SK-N-SH (cell line): ENCODE measurements at regions not wholly inside any gene's neighbourhood (a gene's known extent, or its start where the extent isn't known, plus 50 kb on each side); places are given as distances from the start of the nearest gene placed in this dataset.

Experiments
- CTCF ChIA-PET: fragments of 300-600, 350-600 bp; formaldehyde crosslinking; extraction: SDS; loops from one replicate; lab custom pipeline; 2021; lab: Yijun Ruan, JAX
- POLR2A ChIA-PET: fragments of 350-600 bp; sonication (Branson Sonifier 250); formaldehyde crosslinking; extraction: SDS; loops from one replicate; lab custom pipeline; 2020; ENCODE audit warnings: antibody characterized with exemption, inconsistent platforms; lab: Yijun Ruan, JAX
- DNase-seq: peaks from one replicate; pipeline ENCODE4 v3.0.0; 2012
- H2AFZ ChIP-seq: fragments of 200-600 bp; sonication (generic); 2 replicates; pipeline ENCODE4 v1.8.1; 2016; ENCODE audit warnings: antibody characterized with exemption, mild to moderate bottlenecking, low read depth
- H3F3A ChIP-seq: fragments of 200-600 bp; sonication (generic); replicated peaks from 2 replicates; pipeline ENCODE3; 2016; ENCODE audit warnings: antibody characterized with exemption, mild to moderate bottlenecking; ENCODE audit not compliant: insufficient read depth
- H3K27ac ChIP-seq, 2 experiments: fragments of 200-500 bp in 1 of 2; fragments of 200-600 bp in 1 of 2; sonication (Bioruptor generic) in 1 of 2; sonication (generic), shearing (Covaris generic) in 1 of 2; 2 replicates each; pipeline versions ENCODE4 v1.5.1 to v1.6.1; 2014 to 2016; ENCODE audit warnings: low read depth in 2 of 2, inconsistent platforms in 1 of 2, low read length in 1 of 2, mild to moderate bottlenecking in 1 of 2, mixed read lengths in 1 of 2
- H3K27me3 ChIP-seq: fragments of 200-600 bp; sonication (generic), shearing (Covaris generic); 2 replicates; pipeline ENCODE4 v1.6.1; 2016; ENCODE audit warnings: mixed run types; ENCODE audit not compliant: insufficient read depth
- H3K36me3 ChIP-seq, 2 experiments: fragments of 200-500 bp in 1 of 2; fragments of 200-600 bp in 1 of 2; sonication (Bioruptor generic) in 1 of 2; sonication (generic) in 1 of 2; replicated peaks in 1 of 2; 2 replicates each; pipeline versions ENCODE3 to v1.5.1; 2014 to 2016; ENCODE audit warnings: low read length in 1 of 2, mild to moderate bottlenecking in 1 of 2; ENCODE audit not compliant: insufficient read depth in 2 of 2, control insufficient read depth in 1 of 2
- H3K4me1 ChIP-seq, 2 experiments: fragments of 200-500 bp in 1 of 2; fragments of 200-600 bp in 1 of 2; sonication (Bioruptor generic) in 1 of 2; sonication (generic), shearing (Covaris generic) in 1 of 2; 2 replicates each; pipeline versions ENCODE4 v1.5.1 to v1.6.1; 2014 to 2016; ENCODE audit warnings: low read depth in 1 of 2, low read length in 1 of 2, mixed run types in 1 of 2; ENCODE audit not compliant: insufficient read depth in 2 of 2, control insufficient read depth in 1 of 2
- H3K4me2 ChIP-seq: fragments of 200-600 bp; sonication (generic), shearing (Covaris generic); 2 replicates; pipeline ENCODE4 v1.6.1; 2017; ENCODE audit warnings: mixed run types
- H3K4me3 ChIP-seq, 2 experiments: fragments of 200-500 bp in 1 of 2; fragments of 200-600 bp in 1 of 2; sonication (Bioruptor generic) in 1 of 2; sonication (generic), shearing (Covaris generic) in 1 of 2; 2 replicates each; pipeline versions ENCODE4 v1.5.1 to v1.8.1; 2014 to 2016; ENCODE audit warnings: low read depth in 2 of 2, inconsistent platforms in 1 of 2, low read length in 1 of 2, mild to moderate bottlenecking in 1 of 2, mixed read lengths in 1 of 2, moderate library complexity in 1 of 2
- H3K79me2 ChIP-seq: fragments of 200-600 bp; sonication (generic); 2 replicates; pipeline ENCODE4 v1.8.1; 2017; ENCODE audit warnings: mild to moderate bottlenecking; ENCODE audit not compliant: insufficient read depth
- H3K9ac ChIP-seq: fragments of 200-600 bp; sonication (generic); 2 replicates; pipeline ENCODE4 v1.6.1; 2017; ENCODE audit warnings: mixed run types
- H3K9me2 ChIP-seq: fragments of 200-600 bp; sonication (generic); 2 replicates; pipeline ENCODE4 v1.6.1; 2017; ENCODE audit warnings: mixed run types
- H3K9me3 ChIP-seq: fragments of 200-600 bp; sonication (generic); 2 replicates; pipeline ENCODE4 v1.6.1; 2017; ENCODE audit warnings: mixed run types, mild to moderate bottlenecking, moderate library complexity
- H4K20me1 ChIP-seq: fragments of 200-600 bp; sonication (generic); 2 replicates; pipeline ENCODE4 v1.6.1; 2017; ENCODE audit warnings: mild to moderate bottlenecking, mixed run types; ENCODE audit not compliant: insufficient read depth
- GATA2 ChIP-seq: sonication (generic); formaldehyde crosslinking; IDR thresholded peaks from 2 replicates; pipeline ENCODE4 v1.5.0; 2020; ENCODE audit warnings: mild to moderate bottlenecking, missing genetic modification reagents
- MXI1 ChIP-seq: IDR thresholded peaks from 2 replicates; pipeline ENCODE4 v1.6.1; 2012; ENCODE audit warnings: mild to moderate bottlenecking, low read depth, low read length, improper control_type of control experiment
- NFIC ChIP-seq: IDR thresholded peaks from 2 replicates; pipeline ENCODE4 v1.4.0; 2012; ENCODE audit warnings: borderline replicate concordance
- RAD21 ChIP-seq: IDR thresholded peaks from 2 replicates; pipeline ENCODE4 v1.6.1; 2012; ENCODE audit warnings: mild to moderate bottlenecking, low read length
- SMC3 ChIP-seq: IDR thresholded peaks from 2 replicates; pipeline ENCODE4 v1.6.1; 2012; ENCODE audit warnings: low read depth, low read length, improper control_type of control experiment
- TAF1 ChIP-seq: IDR thresholded peaks from 2 replicates; pipeline ENCODE4 v1.6.1; 2012; ENCODE audit warnings: low read depth, mild to moderate bottlenecking, low read length, moderate library complexity, borderline replicate concordance
- WGBS: methylation state at CpG from one replicate; pipeline ENCODE4 v1.1.6; 2017; ENCODE audit warnings: low lambda C conversion rate; 5-methylcytosine and 5-hydroxymethylcytosine counted together
- TF ChIP-seq, protein P1 (sequence below): fragments of 200-600 bp; sonication (generic); IDR thresholded peaks from 2 replicates; pipeline ENCODE4 v1.6.1; 2017; ENCODE audit warnings: antibody characterized with exemption, mild to moderate bottlenecking, moderate library complexity

DNA sequence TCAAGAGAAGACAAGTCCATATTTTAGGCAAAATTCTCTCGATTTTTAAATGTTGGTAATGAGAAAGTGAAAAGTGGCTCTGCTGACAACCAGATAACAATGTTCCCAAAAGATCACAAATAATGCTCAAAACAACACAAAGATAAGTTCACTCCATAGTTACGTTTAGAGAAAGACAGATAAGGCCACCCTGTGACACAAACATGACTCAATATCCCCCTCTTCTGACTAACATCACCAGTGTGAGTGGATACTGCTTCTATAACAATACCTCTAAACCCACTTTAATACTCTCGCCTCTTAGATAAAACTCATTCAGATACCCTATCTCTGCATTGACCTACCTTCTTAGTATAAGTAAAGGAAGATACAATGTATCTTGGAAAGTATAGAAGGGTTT, 51.2 kb upstream of the RGS7 start:
- no peaks in the 10 kb centered on the region for H3K36me3 ChIP-seq
- peak; percentile 23 for DNase-seq
- H3K9me2 ChIP-seq, result no peaks in the 10 kb centered on the region
- H2AFZ ChIP-seq, result no peak overlapping the region
- H3K4me1 ChIP-seq, result peaks cover 0 to 2% of the 10 kb centered on the region in 2 experiments; a peak in 2 of 4 replicates
- H3K4me3 ChIP-seq, result no peak overlapping the region
- TF ChIP-seq GATA2 (CRISPR knock-in tag) (no peak), SMC3 (peak; percentile 43; the same call in 1 of the 2 replicates), MXI1 (no peak), NFIC (no peak), RAD21 (peak; percentile 75), TAF1 (no peak)
- TF ChIP-seq, protein P1, sequence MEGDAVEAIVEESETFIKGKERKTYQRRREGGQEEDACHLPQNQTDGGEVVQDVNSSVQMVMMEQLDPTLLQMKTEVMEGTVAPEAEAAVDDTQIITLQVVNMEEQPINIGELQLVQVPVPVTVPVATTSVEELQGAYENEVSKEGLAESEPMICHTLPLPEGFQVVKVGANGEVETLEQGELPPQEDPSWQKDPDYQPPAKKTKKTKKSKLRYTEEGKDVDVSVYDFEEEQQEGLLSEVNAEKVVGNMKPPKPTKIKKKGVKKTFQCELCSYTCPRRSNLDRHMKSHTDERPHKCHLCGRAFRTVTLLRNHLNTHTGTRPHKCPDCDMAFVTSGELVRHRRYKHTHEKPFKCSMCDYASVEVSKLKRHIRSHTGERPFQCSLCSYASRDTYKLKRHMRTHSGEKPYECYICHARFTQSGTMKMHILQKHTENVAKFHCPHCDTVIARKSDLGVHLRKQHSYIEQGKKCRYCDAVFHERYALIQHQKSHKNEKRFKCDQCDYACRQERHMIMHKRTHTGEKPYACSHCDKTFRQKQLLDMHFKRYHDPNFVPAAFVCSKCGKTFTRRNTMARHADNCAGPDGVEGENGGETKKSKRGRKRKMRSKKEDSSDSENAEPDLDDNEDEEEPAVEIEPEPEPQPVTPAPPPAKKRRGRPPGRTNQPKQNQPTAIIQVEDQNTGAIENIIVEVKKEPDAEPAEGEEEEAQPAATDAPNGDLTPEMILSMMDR, result peak; percentile 27
- TF ChIP-seq, all 33 proteins: peak for 3
- ChIA-PET CTCF (interaction anchor here (0.7 to 3.0 kb wide), 4 partner anchors 458 to 676 kb away, joined by 3 to 17 read pairs (median 8); no protein-coding TSS in a partner anchor), POLR2A (no interaction called here)
- no peaks in the 10 kb centered on the region for H3K27me3 ChIP-seq
- no peaks in the 10 kb centered on the region for H3F3A ChIP-seq
- WGBS, result 34% methylated on average over 3 of the region's 3 CpGs
- H4K20me1 ChIP-seq, result no peaks in the 10 kb centered on the region
- H3K9ac ChIP-seq, result no peak overlapping the region
- no peaks in the 10 kb centered on the region for H3K79me2 ChIP-seq
- H3K4me2 ChIP-seq, result no peak overlapping the region
- H3K27ac ChIP-seq, result no peak overlapping the region
- no peaks in the 10 kb centered on the region for H3K9me3 ChIP-seq
